GM12878 (cell line): ENCODE measurements at regions not wholly inside any gene's neighbourhood (a gene's known extent, or its start where the extent isn't known, plus 50 kb on each side); places are given as distances from the start of the nearest gene placed in this dataset.

Source experiments
- ATAC-seq: fragments of 200-7000 bp; cut with Tn5 transposase; 3 replicates; pipeline ENCODE4 v1.9.1; 2020; ENCODE audit warnings: mild to moderate bottlenecking, moderate library complexity
- BruUV-seq: library from RNA; stranded (reverse); fragments of 400-500 nt; replicated peaks from 2 replicates; lab custom pipeline; 2021; lab: Mats Ljungman, UMichigan
- CTCF ChIA-PET: fragments of 300-600 bp; sonication (Branson Sonifier 250); formaldehyde crosslinking; extraction: SDS; loops from one replicate; lab custom pipeline; 2021; ENCODE audit warnings: inconsistent platforms; lab: Yijun Ruan, JAX
- POLR2A ChIA-PET: fragments of 350-600 bp; formaldehyde crosslinking; extraction: SDS; loops from one replicate; lab custom pipeline; 2021; ENCODE audit warnings: inconsistent platforms; lab: Charles Lee
- RAD21 ChIA-PET: fragments of 300-600 bp; sonication (Branson Sonifier 250); formaldehyde crosslinking; loops from one replicate; lab custom pipeline; 2023; ENCODE audit warnings: antibody characterized with exemption; ENCODE audit not compliant: unreplicated experiment; lab: Charles Lee
- SMC1A ChIA-PET: fragments of 300-600 bp; sonication (Branson Sonifier 250); formaldehyde crosslinking; loops from one replicate; lab custom pipeline; 2023; ENCODE audit not compliant: unreplicated experiment, uncharacterized antibody; lab: Charles Lee
- DNase-seq: peaks from one replicate; pipeline ENCODE4 v3.0.0-alpha.2; 2011; ENCODE audit warnings: low read depth, low spot score
- FAIRE-seq: peaks from 3 replicates; lab custom pipeline; 2011; peaks lifted over from hg19 to GRCh38; lab: Jason Lieb, UNC
- H2AFZ ChIP-seq: 2 replicates; pipeline ENCODE4 v1.6.0; 2011; ENCODE audit warnings: low read depth, low read length, control low read depth; ENCODE audit not compliant: control insufficient read depth
- H3K27ac ChIP-seq: 2 replicates; pipeline ENCODE4 v1.5.1; 2011; ENCODE audit warnings: control low read depth; ENCODE audit not compliant: control insufficient read depth, insufficient read depth
- H3K27me3 ChIP-seq, 2 experiments: replicated peaks in 1 of 2; 2 replicates each; pipeline versions ENCODE4 v1.6.0 to v1.6.1; 2011; ENCODE audit warnings: low read length in 1 of 2; ENCODE audit not compliant: control insufficient read depth in 2 of 2, insufficient read depth in 2 of 2
- H3K36me3 ChIP-seq, 2 experiments: 2 replicates each; pipeline ENCODE4 v1.5.1; 2011; ENCODE audit warnings: low read length in 1 of 2; ENCODE audit not compliant: control insufficient read depth in 2 of 2, insufficient read depth in 2 of 2
- H3K4me1 ChIP-seq: 2 replicates; pipeline ENCODE4 v1.6.1; 2011; ENCODE audit warnings: mild to moderate bottlenecking, low read length, moderate library complexity, mixed read lengths; ENCODE audit not compliant: control insufficient read depth, insufficient read depth
- H3K4me2 ChIP-seq: 2 replicates; pipeline ENCODE4 v1.6.0; 2011; ENCODE audit warnings: control low read depth; ENCODE audit not compliant: control insufficient read depth, insufficient read depth
- H3K4me3 ChIP-seq: fragments of 200-600 bp; sonication (generic); 2 replicates; pipeline ENCODE4 v1.5.1; 2016
- H3K79me2 ChIP-seq: 2 replicates; pipeline ENCODE4 v1.6.0; 2011; ENCODE audit warnings: low read length; ENCODE audit not compliant: control insufficient read depth, insufficient read depth
- H3K9ac ChIP-seq: 2 replicates; pipeline ENCODE4 v1.8.0; 2011; ENCODE audit warnings: low read length, control low read depth, mixed read lengths; ENCODE audit not compliant: control insufficient read depth, insufficient read depth
- H3K9me3 ChIP-seq: replicated peaks from 3 replicates; pipeline ENCODE4 v1.5.1; 2011; ENCODE audit warnings: mild to moderate bottlenecking, low read length; ENCODE audit not compliant: control insufficient read depth, insufficient read depth
- H4K20me1 ChIP-seq: 2 replicates; pipeline ENCODE4 v1.6.0; 2011; ENCODE audit not compliant: control insufficient read depth, insufficient read depth
- BCL11A ChIP-seq: IDR thresholded peaks from 2 replicates; pipeline ENCODE4 v1.6.1; 2011; ENCODE audit warnings: low read depth, low read length
- CBFB ChIP-seq: IDR thresholded peaks from 2 replicates; pipeline ENCODE4 v1.6.1; 2016; ENCODE audit warnings: antibody characterized with exemption, low read depth
- CHD4 ChIP-seq: fragments of 200-600 bp; sonication (generic); IDR thresholded peaks from 2 replicates; pipeline ENCODE4 v1.6.1; 2016; ENCODE audit warnings: mild to moderate bottlenecking
- CREM ChIP-seq: IDR thresholded peaks from 2 replicates; pipeline ENCODE4 v1.6.1; 2014; ENCODE audit warnings: antibody characterized with exemption, low read depth
- ESRRA ChIP-seq: IDR thresholded peaks from 2 replicates; pipeline ENCODE4 v1.6.1; 2012; ENCODE audit warnings: mild to moderate bottlenecking, low read length, improper control_type of control experiment
- ETV6 ChIP-seq, 2 experiments: fragments of 450-650 bp in 1 of 2; IDR thresholded peaks in 1 of 2; conservative IDR thresholded peaks in 1 of 2; 2 replicates each; pipeline ENCODE4 v1.6.1; 2014; ENCODE audit warnings: antibody characterized with exemption in 1 of 2, borderline replicate concordance in 1 of 2, low read depth in 1 of 2, mild to moderate bottlenecking in 1 of 2, moderate library complexity in 1 of 2
- FOS ChIP-seq: IDR thresholded peaks from 3 replicates; pipeline ENCODE4 v1.6.1; 2011; ENCODE audit warnings: borderline replicate concordance; ENCODE audit not compliant: insufficient read length; ENCODE audit errors: extremely low read depth
- GABPA ChIP-seq: IDR thresholded peaks from 2 replicates; pipeline ENCODE4 v1.6.1; 2014; ENCODE audit warnings: antibody characterized with exemption, low read depth, mild to moderate bottlenecking, inconsistent platforms
- IKZF2 ChIP-seq, 2 experiments: fragments of 450-650 bp; IDR thresholded peaks; 2 replicates each; pipeline ENCODE4 v1.6.1; 2017; ENCODE audit warnings: mild to moderate bottlenecking in 2 of 2, moderate library complexity in 2 of 2
- MXI1 ChIP-seq: fragments of 150-350 bp; IDR thresholded peaks from 2 replicates; pipeline ENCODE4 v1.6.1; 2011; ENCODE audit warnings: low read depth, mild to moderate bottlenecking, inconsistent platforms, low read length, improper control_type of control experiment
- MYB ChIP-seq: fragments of 150-350 bp; IDR thresholded peaks from 2 replicates; pipeline ENCODE4 v1.6.1; 2014; ENCODE audit warnings: mild to moderate bottlenecking, low read depth, low read length, borderline replicate concordance
- NFYB ChIP-seq: IDR thresholded peaks from 2 replicates; pipeline ENCODE4 v1.6.1; 2011; ENCODE audit warnings: low read depth, mild to moderate bottlenecking, low read length, improper control_type of control experiment, moderate library complexity; ENCODE audit not compliant: insufficient read depth
- NR2C1 ChIP-seq: fragments of 450-650 bp; IDR thresholded peaks from 2 replicates; pipeline ENCODE4 v1.6.1; 2017; ENCODE audit warnings: antibody characterized with exemption, mild to moderate bottlenecking, moderate library complexity
- PAX5 ChIP-seq: IDR thresholded peaks from 2 replicates; pipeline ENCODE4 v1.6.1; 2011; ENCODE audit warnings: low read depth, low read length, borderline replicate concordance
- POLR2A ChIP-seq: IDR thresholded peaks from 2 replicates; pipeline ENCODE4 v1.6.1; 2011; ENCODE audit warnings: low read depth, mild to moderate bottlenecking, low read length
- POLR2AphosphoS2 ChIP-seq: IDR thresholded peaks from 2 replicates; pipeline ENCODE4 v1.6.1; 2011; ENCODE audit warnings: low read depth, mild to moderate bottlenecking, low read length, improper control_type of control experiment, moderate library complexity
- SMAD5 ChIP-seq: IDR thresholded peaks from 2 replicates; pipeline ENCODE4 v1.6.1; 2016; ENCODE audit warnings: antibody characterized with exemption, low read depth
- TARDBP ChIP-seq: IDR thresholded peaks from 2 replicates; pipeline ENCODE4 v1.6.1; 2016; ENCODE audit warnings: borderline replicate concordance
- USF1 ChIP-seq: IDR thresholded peaks from 2 replicates; pipeline ENCODE4 v1.6.1; 2011; ENCODE audit warnings: borderline replicate concordance, low read depth, mild to moderate bottlenecking, moderate library complexity, mixed read lengths, low read length; ENCODE audit not compliant: insufficient read depth; ENCODE audit errors: extremely low read length
- WGBS: methylation state at CpG from one replicate; pipeline ENCODE4 v1.1.6; 2016; ENCODE audit warnings: low lambda C conversion rate; ENCODE audit not compliant: insufficient replicate concordance, insufficient coverage; ENCODE audit errors: missing lambda C conversion rate; 5-methylcytosine and 5-hydroxymethylcytosine counted together
- in situ Hi-C: fragments of 300-500 bp; cut with MboI; formaldehyde crosslinking; loops from 9 replicates; pipeline ENCODE4 v1.14.3; 2018; ENCODE audit warnings: mixed read lengths
- intact Hi-C: fragments of 100-400 bp; cut with micrococcal nuclease; formaldehyde crosslinking; loops from one replicate; pipeline ENCODE4 v1.14.2; 2022; ENCODE audit not compliant: unreplicated experiment
- TF ChIP-seq, protein P1 (sequence below), 3 experiments: IDR thresholded peaks in 2 of 3; conservative IDR thresholded peaks in 1 of 3; 2 replicates each; pipeline ENCODE4 v1.5.1; 2011; ENCODE audit warnings: low read depth in 3 of 3, low read length in 3 of 3, mild to moderate bottlenecking in 3 of 3, control low read depth in 2 of 3, moderate library complexity in 2 of 3, inconsistent platforms in 1 of 3, mixed read lengths in 1 of 3; ENCODE audit not compliant: control insufficient read depth in 2 of 3, insufficient read depth in 1 of 3; ENCODE audit errors: extremely low read depth in 1 of 3

DNA sequence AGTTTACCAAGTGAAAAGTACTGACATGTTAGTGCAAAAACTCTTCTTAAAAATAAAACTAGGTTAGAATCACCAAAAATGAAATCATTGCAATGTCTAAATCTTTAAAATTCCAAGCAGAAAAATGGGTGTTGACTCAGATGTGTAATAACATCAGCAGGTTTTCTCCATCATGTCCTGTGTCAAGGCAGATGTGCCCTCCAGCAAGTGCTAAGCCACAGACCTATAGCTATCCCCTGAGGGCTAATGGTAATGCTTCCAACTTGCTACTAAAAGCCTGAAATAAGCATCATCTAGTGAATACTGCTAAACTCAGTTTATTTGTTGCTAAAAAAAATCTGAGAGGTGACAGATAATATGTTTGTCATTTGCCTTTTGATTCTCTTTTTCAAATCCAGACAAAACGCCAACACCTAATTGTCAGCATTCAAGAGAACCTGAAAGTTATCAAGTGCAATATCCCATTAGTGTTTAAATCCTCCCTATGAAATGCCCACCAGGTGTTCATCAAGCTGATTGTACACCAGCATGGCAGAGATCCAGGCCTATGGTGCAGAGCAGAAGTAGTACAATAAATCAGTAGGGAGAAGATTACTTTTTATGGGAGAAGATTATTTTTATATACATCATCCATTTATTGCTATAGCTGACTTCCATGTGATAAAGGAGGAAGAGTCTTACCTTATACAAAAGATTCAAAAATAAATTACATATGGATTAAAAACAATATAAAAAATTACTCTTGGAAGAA lies 55.1 kb upstream of the SYT9 start:
- Histone ChIP-seq H3K4me1 (no peaks in the 10 kb centered on the region), H3K4me2 (no peak overlapping the region), H2AFZ (no peak overlapping the region), H3K27me3 (no peaks in the 10 kb centered on the region), H3K4me3 (no peak overlapping the region), H3K9me3 (no peaks in the 10 kb centered on the region), H3K36me3 (no peaks in the 10 kb centered on the region), H3K27ac (no peak overlapping the region), H3K9ac (no peak overlapping the region), H3K79me2 (no peaks in the 10 kb centered on the region), H4K20me1 (no peaks in the 10 kb centered on the region)
- no peak for ATAC-seq
- no peak for TF ChIP-seq CHD4
- TF ChIP-seq MXI1, result no peak
- TF ChIP-seq CREM, result no peak
- TF ChIP-seq PAX5, result no peak
- TF ChIP-seq ESRRA, result no peak
- no peak for TF ChIP-seq POLR2A
- no peak for TF ChIP-seq NR2C1
- TF ChIP-seq SMAD5, result no peak
- TF ChIP-seq IKZF2 (IDR thresholded peaks at IDR 0.05), result no peak
- no peak for TF ChIP-seq POLR2AphosphoS2
- no peak for TF ChIP-seq MYB
- TF ChIP-seq FOS, result no peak
- no peak for TF ChIP-seq GABPA
- TF ChIP-seq TARDBP, result no peak
- TF ChIP-seq CBFB, result no peak
- TF ChIP-seq BCL11A, result no peak
- TF ChIP-seq, protein P1, sequence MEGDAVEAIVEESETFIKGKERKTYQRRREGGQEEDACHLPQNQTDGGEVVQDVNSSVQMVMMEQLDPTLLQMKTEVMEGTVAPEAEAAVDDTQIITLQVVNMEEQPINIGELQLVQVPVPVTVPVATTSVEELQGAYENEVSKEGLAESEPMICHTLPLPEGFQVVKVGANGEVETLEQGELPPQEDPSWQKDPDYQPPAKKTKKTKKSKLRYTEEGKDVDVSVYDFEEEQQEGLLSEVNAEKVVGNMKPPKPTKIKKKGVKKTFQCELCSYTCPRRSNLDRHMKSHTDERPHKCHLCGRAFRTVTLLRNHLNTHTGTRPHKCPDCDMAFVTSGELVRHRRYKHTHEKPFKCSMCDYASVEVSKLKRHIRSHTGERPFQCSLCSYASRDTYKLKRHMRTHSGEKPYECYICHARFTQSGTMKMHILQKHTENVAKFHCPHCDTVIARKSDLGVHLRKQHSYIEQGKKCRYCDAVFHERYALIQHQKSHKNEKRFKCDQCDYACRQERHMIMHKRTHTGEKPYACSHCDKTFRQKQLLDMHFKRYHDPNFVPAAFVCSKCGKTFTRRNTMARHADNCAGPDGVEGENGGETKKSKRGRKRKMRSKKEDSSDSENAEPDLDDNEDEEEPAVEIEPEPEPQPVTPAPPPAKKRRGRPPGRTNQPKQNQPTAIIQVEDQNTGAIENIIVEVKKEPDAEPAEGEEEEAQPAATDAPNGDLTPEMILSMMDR (IDR thresholded peaks at IDR 0.05 in 2 of 3, conservative IDR thresholded peaks at IDR 0.05 in 1 of 3; ENCODE audit: control insufficient read depth in 2 of 3, extremely low read depth in 1 of 3, insufficient read depth in 1 of 3, low read depth in 3 of 3, low read length in 3 of 3), result no peak
- TF ChIP-seq NFYB, result no peak
- no peak for TF ChIP-seq USF1
- no peak for TF ChIP-seq ETV6 (conservative IDR thresholded peaks at IDR 0.05 in 1 of 2, IDR thresholded peaks at IDR 0.05 in 1 of 2; ENCODE audit: borderline replicate concordance in 1 of 2, low read depth in 1 of 2)
- SMC1A ChIA-PET, result interaction anchor here (1.2 to 1.5 kb wide), 3 partner anchors 8 to 26 kb away, joined by 3 to 5 read pairs (median 4); no protein-coding TSS in a partner anchor
- intact Hi-C loops (no loop called here), in situ Hi-C loops (no loop called here)
- RAD21 ChIA-PET, result no interaction called here
- no peak for FAIRE-seq
- DNase-seq, result no peak
- 0% methylated on average over 1 of the region's 1 CpG for WGBS
- CTCF ChIA-PET, result no interaction called here
- no TSS peak for BruUV-seq
- POLR2A ChIA-PET, result no interaction called here
